Activated B cell treated with CpG ODN at 0.5 μM for 24 hours (primary cell): ENCODE measurements at regions not wholly inside any gene's neighbourhood (a gene's known extent, or its start where the extent isn't known, plus 50 kb on each side); places are given as distances from the start of the nearest gene placed in this dataset.

ENCODE experiments used
- ATAC-seq: fragments of 200-7000 bp; cut with Tn5 transposase; one replicate; pipeline ENCODE4 v1.10.0; 2021; ENCODE audit warnings: low read depth, mild to moderate bottlenecking, moderate library complexity
- CTCF ChIA-PET: fragments of 350-600 bp; sonication (Branson Sonifier 250); formaldehyde crosslinking; loops from one replicate; lab custom pipeline; 2021; ENCODE audit warnings: antibody characterized with exemption; lab: Charles Lee
- POLR2A ChIA-PET: fragments of 350-600 bp; sonication (Branson Sonifier 250); formaldehyde crosslinking; loops from one replicate; lab custom pipeline; 2021; ENCODE audit warnings: antibody characterized with exemption; lab: Charles Lee
- DNase-seq: peaks from one replicate; pipeline ENCODE4 v3.0.0; 2022
- H3K27ac Mint-ChIP-seq: one replicate; pipeline ENCODE4 v1.8.0; 2020; ENCODE audit warnings: mixed read lengths
- H3K27me3 Mint-ChIP-seq: one replicate; pipeline ENCODE4 v1.8.0; 2021; ENCODE audit warnings: mixed read lengths
- H3K36me3 Mint-ChIP-seq: one replicate; pipeline ENCODE4 v1.8.0; 2021; ENCODE audit warnings: low read depth, mixed read lengths
- H3K4me1 Mint-ChIP-seq: one replicate; pipeline ENCODE4 v1.8.0; 2021; ENCODE audit warnings: mixed read lengths
- H3K4me3 Mint-ChIP-seq: one replicate; pipeline ENCODE4 v1.8.0; 2020; ENCODE audit warnings: mild to moderate bottlenecking, mixed read lengths
- H3K9me3 Mint-ChIP-seq: one replicate; pipeline ENCODE4 v1.8.0; 2020; ENCODE audit warnings: mixed read lengths
- CTCF ChIP-seq: fragments of 200-600 bp; IDR thresholded peaks from one replicate; pipeline ENCODE4 v1.8.0; 2022; ENCODE audit warnings: antibody characterized with exemption, mild to moderate bottlenecking
- intact Hi-C: fragments of 100-400 bp; cut with micrococcal nuclease; formaldehyde crosslinking; loops from one replicate; pipeline ENCODE4 v1.15.1; 2024

GRCh38 chr1:73804935-73805334, 393.0 kb downstream of the LRRIQ3 start:
- ChIA-PET CTCF (no interaction called here), POLR2A (no interaction called here)
- DNase-seq (no peak), ATAC-seq (no peak)
- H3K36me3 Mint-ChIP-seq, result no peaks in the 10 kb centered on the region
- no peaks in the 10 kb centered on the region for H3K4me1 Mint-ChIP-seq
- no peak for TF ChIP-seq CTCF
- no peaks in the 10 kb centered on the region for H3K27me3 Mint-ChIP-seq
- intact Hi-C loops, result no loop called here
- H3K27ac Mint-ChIP-seq, result no peak overlapping the region
- no peaks in the 10 kb centered on the region for H3K9me3 Mint-ChIP-seq
- no peak overlapping the region for H3K4me3 Mint-ChIP-seq

GRCh38 chr1:73803380-73803779, 394.6 kb downstream of the LRRIQ3 start:
- intact Hi-C loops, result no loop called here
- no peaks in the 10 kb centered on the region for H3K36me3 Mint-ChIP-seq
- H3K4me3 Mint-ChIP-seq, result no peak overlapping the region
- ATAC-seq (no peak), DNase-seq (no peak)
- TF ChIP-seq CTCF, result no peak
- POLR2A ChIA-PET, result no interaction called here
- H3K4me1 Mint-ChIP-seq, result no peaks in the 10 kb centered on the region
- no peaks in the 10 kb centered on the region for H3K9me3 Mint-ChIP-seq
- no peak overlapping the region for H3K27ac Mint-ChIP-seq
- no peaks in the 10 kb centered on the region for H3K27me3 Mint-ChIP-seq
- CTCF ChIA-PET, result no interaction called here

- intact Hi-C loops, result no loop called here
- Mint-ChIP-seq H3K4me1 (no peaks in the 10 kb centered on the region), H3K9me3 (no peaks in the 10 kb centered on the region), H3K27me3 (no peaks in the 10 kb centered on the region), H3K4me3 (no peak overlapping the region), H3K36me3 (no peaks in the 10 kb centered on the region), H3K27ac (no peak overlapping the region)
- POLR2A ChIA-PET, result no interaction called here
- ATAC-seq (no peak), DNase-seq (no peak)
- TF ChIP-seq CTCF, result no peak
- CTCF ChIA-PET, result no interaction called here
Measured at GRCh38 chr1:73801912-73802429, 396.0 kb downstream of the LRRIQ3 start.

GRCh38 chr1:73800376-73800775, 397.6 kb downstream of the LRRIQ3 start:
- no peak for TF ChIP-seq CTCF
- Mint-ChIP-seq H3K4me3 (no peak overlapping the region), H3K9me3 (no peaks in the 10 kb centered on the region), H3K4me1 (no peaks in the 10 kb centered on the region), H3K36me3 (no peaks in the 10 kb centered on the region), H3K27ac (no peak overlapping the region), H3K27me3 (no peaks in the 10 kb centered on the region)
- ATAC-seq (no peak), DNase-seq (no peak)
- ChIA-PET POLR2A (no interaction called here), CTCF (no interaction called here)
- intact Hi-C loops, result no loop called here

- no peaks in the 10 kb centered on the region for H3K36me3 Mint-ChIP-seq
- ChIA-PET CTCF (no interaction called here), POLR2A (no interaction called here)
- H3K4me1 Mint-ChIP-seq, result no peaks in the 10 kb centered on the region
- H3K27ac Mint-ChIP-seq, result no peak overlapping the region
- peaks cover 4% of the 10 kb centered on the region for H3K9me3 Mint-ChIP-seq
- intact Hi-C loops, result no loop called here
- no peaks in the 10 kb centered on the region for H3K27me3 Mint-ChIP-seq
- ATAC-seq (no peak), DNase-seq (no peak)
- no peak overlapping the region for H3K4me3 Mint-ChIP-seq
- TF ChIP-seq CTCF, result no peak
Measured at GRCh38 chr1:73789965-73790364, 408.0 kb downstream of the LRRIQ3 start.
